Adrenal gland (tissue), 5 donors: ENCODE measurements at regions not wholly inside any gene's neighbourhood (a gene's known extent, or its start where the extent isn't known, plus 50 kb on each side); places are given as distances from the start of the nearest gene placed in this dataset.

Experiments
- CTCF ChIP-seq, 6 experiments: fragments of 450-650 bp in 4 of 6; fragments of 200-600 bp in 2 of 6; sonication (generic) in 1 of 6; IDR thresholded peaks; 1 replicate in 5 of 6; 2 replicates in 1 of 6; pipeline versions ENCODE4 v1.5.1 to v1.8.0; 2016 to 2021; ENCODE audit warnings: antibody characterized with exemption in 6 of 6, mild to moderate bottlenecking in 2 of 6, moderate library complexity in 1 of 6
- POLR2A ChIP-seq, 2 donors: fragments of 450-650 bp; IDR thresholded peaks; one replicate each; pipeline ENCODE4 v1.6.1; 2017; ENCODE audit warnings: antibody characterized with exemption in 2 of 2, mild to moderate bottlenecking in 2 of 2, moderate library complexity in 1 of 2
- donor health status: DM: no; HTN: no; CAD: no.

- TF ChIP-seq CTCF (IDR thresholded peaks at IDR 0.05) (no peak), POLR2A (IDR thresholded peaks at IDR 0.05) (no peak)
Observed at GRCh38 chr7:16060502-16060901, 360.8 kb downstream of the CRPPA start.
